Head of caudate nucleus (tissue), 42 donors: ENCODE measurements at regions not wholly inside any gene's neighbourhood (a gene's known extent, or its start where the extent isn't known, plus 50 kb on each side); places are given as distances from the start of the nearest gene placed in this dataset.

Experiments used
- DNase-seq, 42 donors: peaks; one replicate each; pipeline versions ENCODE4 v3.0.0 to v3.0.0-alpha.2; 2020 to 2021; ENCODE audit warnings: mixed read lengths in 7 of 42
- intact Hi-C: fragments of 100-400 bp; cut with DNase I; formaldehyde crosslinking; loops from one replicate; pipeline ENCODE4 v1.15.0; 2022

DNA sequence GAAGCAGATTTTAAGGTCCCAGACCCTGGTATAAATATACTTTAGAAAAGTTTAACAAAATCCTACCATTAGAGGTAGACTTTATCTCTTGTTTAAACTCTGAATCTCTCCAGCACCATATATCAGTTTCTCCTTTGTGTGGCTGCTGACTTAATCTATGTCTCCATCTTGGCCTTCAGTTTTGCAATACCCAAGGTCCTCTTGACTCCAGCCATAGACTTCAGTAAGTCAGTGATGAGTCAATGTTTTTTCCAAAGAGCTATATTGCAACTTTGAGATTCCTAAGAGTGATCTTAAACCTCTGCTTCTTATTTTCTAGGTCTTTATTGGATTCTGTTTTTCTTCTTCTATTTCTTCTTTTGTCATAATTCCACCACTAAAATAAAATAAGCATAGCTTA, 50.8 kb upstream of the ADGRL3 start:
- intact Hi-C loops = no loop called here
- no peak for DNase-seq
